ENCODE measurements at regions not wholly inside any gene's neighbourhood (a gene's known extent, or its start where the extent isn't known, plus 50 kb on each side); places are given as distances from the start of the nearest gene placed in this dataset.

GRCh38 chr12:104852896-104853295 is 105.2 kb downstream of the SLC41A2 start:
- DNase-seq = no peak
- no peak for TF ChIP-seq CTCF (IDR thresholded peaks at IDR 0.05; ENCODE audit: low read depth, low read length)
- H3K27me3 ChIP-seq = no peaks in the 10 kb centered on the region
- no peaks in the 10 kb centered on the region for H3K4me1 ChIP-seq
- no peak overlapping the region for H3K4me3 ChIP-seq (ENCODE audit: low read depth, low read length)
- no peaks in the 10 kb centered on the region for H3K9me3 ChIP-seq
- H3K36me3 ChIP-seq = no peaks in the 10 kb centered on the region

- no peak for TF ChIP-seq CTCF (IDR thresholded peaks at IDR 0.05; ENCODE audit: low read depth, low read length)
- no peaks in the 10 kb centered on the region for H3K4me1 ChIP-seq
- DNase-seq = no peak
- no peaks in the 10 kb centered on the region for H3K36me3 ChIP-seq
- H3K27me3 ChIP-seq = no peaks in the 10 kb centered on the region
- H3K4me3 ChIP-seq (ENCODE audit: low read depth, low read length) = no peak overlapping the region
- no peaks in the 10 kb centered on the region for H3K9me3 ChIP-seq
Measured at GRCh38 chr12:104852102-104852501, 106.0 kb downstream of the SLC41A2 start.

- Histone ChIP-seq H3K9me3 (no peaks in the 10 kb centered on the region), H3K4me3 (ENCODE audit: low read depth, low read length) (no peak overlapping the region), H3K4me1 (no peaks in the 10 kb centered on the region), H3K27me3 (no peaks in the 10 kb centered on the region), H3K36me3 (no peaks in the 10 kb centered on the region)
- no peak for DNase-seq
- no peak for TF ChIP-seq CTCF (IDR thresholded peaks at IDR 0.05; ENCODE audit: low read depth, low read length)
Measured at GRCh38 chr12:104850781-104851180, 107.3 kb downstream of the SLC41A2 start.

GRCh38 chr12:104846056-104846767 is 111.9 kb downstream of the SLC41A2 start:
- no peaks in the 10 kb centered on the region for H3K9me3 ChIP-seq
- no peaks in the 10 kb centered on the region for H3K4me1 ChIP-seq
- H3K27me3 ChIP-seq = no peaks in the 10 kb centered on the region
- H3K4me3 ChIP-seq (ENCODE audit: low read depth, low read length) = no peak overlapping the region
- DNase-seq = no peak
- no peak for TF ChIP-seq CTCF (IDR thresholded peaks at IDR 0.05; ENCODE audit: low read depth, low read length)
- no peaks in the 10 kb centered on the region for H3K36me3 ChIP-seq

- H3K4me3 ChIP-seq (ENCODE audit: low read depth, low read length) = no peak overlapping the region
- no peaks in the 10 kb centered on the region for H3K9me3 ChIP-seq
- H3K36me3 ChIP-seq = no peaks in the 10 kb centered on the region
- H3K27me3 ChIP-seq = no peaks in the 10 kb centered on the region
- DNase-seq = no peak
- no peaks in the 10 kb centered on the region for H3K4me1 ChIP-seq
- TF ChIP-seq CTCF (IDR thresholded peaks at IDR 0.05; ENCODE audit: low read depth, low read length) = no peak
Measured at GRCh38 chr12:104844123-104844522, 114.0 kb downstream of the SLC41A2 start.

GRCh38 chr12:104840262-104840661 is 117.8 kb downstream of the SLC41A2 start:
- no peak overlapping the region for H3K4me3 ChIP-seq (ENCODE audit: low read depth, low read length)
- no peaks in the 10 kb centered on the region for H3K36me3 ChIP-seq
- no peaks in the 10 kb centered on the region for H3K4me1 ChIP-seq
- no peak for TF ChIP-seq CTCF (IDR thresholded peaks at IDR 0.05; ENCODE audit: low read depth, low read length)
- no peaks in the 10 kb centered on the region for H3K27me3 ChIP-seq
- H3K9me3 ChIP-seq = no peaks in the 10 kb centered on the region
- no peak for DNase-seq

All from BE2C (cell line).